ENCODE measurements at regions not wholly inside any gene's neighbourhood (a gene's known extent, or its start where the extent isn't known, plus 50 kb on each side); places are given as distances from the start of the nearest gene placed in this dataset.

- no peaks in the 10 kb centered on the region for H3K4me1 ChIP-seq (ENCODE audit: control insufficient read depth, insufficient read depth, low read length)
- H3K9me3 ChIP-seq (ENCODE audit: control insufficient read depth, low read length) = no peaks in the 10 kb centered on the region
- WGBS, 2 experiments = 90 to 91% methylated on average over 3 of the region's 3 CpGs
- H3K4me3 ChIP-seq (ENCODE audit: insufficient read depth, low read depth, low read length) = no peak overlapping the region
- H3K27ac ChIP-seq (ENCODE audit: insufficient read depth, low read depth, low read length, poor library complexity, severe bottlenecking) = no peak overlapping the region
- H3K36me3 ChIP-seq (ENCODE audit: control insufficient read depth, insufficient read depth, low read length) = no peaks in the 10 kb centered on the region
- H3K27me3 ChIP-seq (ENCODE audit: control insufficient read depth, insufficient read depth, low read length, poor library complexity, severe bottlenecking) = no peaks in the 10 kb centered on the region
Measured at GRCh38 chr16:73781297-73781696, 515.3 kb upstream of the PSMD7 start.

- Histone ChIP-seq H3K4me3 (ENCODE audit: insufficient read depth, low read depth, low read length) (no peak overlapping the region), H3K27ac (ENCODE audit: insufficient read depth, low read depth, low read length, poor library complexity, severe bottlenecking) (no peak overlapping the region), H3K4me1 (ENCODE audit: control insufficient read depth, insufficient read depth, low read length) (no peaks in the 10 kb centered on the region), H3K9me3 (ENCODE audit: control insufficient read depth, low read length) (no peaks in the 10 kb centered on the region), H3K27me3 (ENCODE audit: control insufficient read depth, insufficient read depth, low read length, poor library complexity, severe bottlenecking) (no peaks in the 10 kb centered on the region), H3K36me3 (ENCODE audit: control insufficient read depth, insufficient read depth, low read length) (no peaks in the 10 kb centered on the region)
- WGBS, 2 experiments = 91% methylated on average over 4 of the region's 5 CpGs
Measured at GRCh38 chr16:73778887-73779286, 517.7 kb upstream of the PSMD7 start.

GRCh38 chr16:73775841-73776388 is 520.7 kb upstream of the PSMD7 start:
- no peak overlapping the region for H3K4me3 ChIP-seq (ENCODE audit: insufficient read depth, low read depth, low read length)
- H3K27me3 ChIP-seq (ENCODE audit: control insufficient read depth, insufficient read depth, low read length, poor library complexity, severe bottlenecking) = no peaks in the 10 kb centered on the region
- WGBS, 2 experiments = 88 to 93% methylated on average over 10 of the region's 10 CpGs
- no peak overlapping the region for H3K27ac ChIP-seq (ENCODE audit: insufficient read depth, low read depth, low read length, poor library complexity, severe bottlenecking)
- no peaks in the 10 kb centered on the region for H3K36me3 ChIP-seq (ENCODE audit: control insufficient read depth, insufficient read depth, low read length)
- no peaks in the 10 kb centered on the region for H3K4me1 ChIP-seq (ENCODE audit: control insufficient read depth, insufficient read depth, low read length)
- no peaks in the 10 kb centered on the region for H3K9me3 ChIP-seq (ENCODE audit: control insufficient read depth, low read length)

GRCh38 chr16:73771196-73772064 is 525.2 kb upstream of the PSMD7 start:
- H3K4me1 ChIP-seq (ENCODE audit: control insufficient read depth, insufficient read depth, low read length) = no peaks in the 10 kb centered on the region
- no peaks in the 10 kb centered on the region for H3K9me3 ChIP-seq (ENCODE audit: control insufficient read depth, low read length)
- H3K27ac ChIP-seq (ENCODE audit: insufficient read depth, low read depth, low read length, poor library complexity, severe bottlenecking) = no peak overlapping the region
- no peaks in the 10 kb centered on the region for H3K27me3 ChIP-seq (ENCODE audit: control insufficient read depth, insufficient read depth, low read length, poor library complexity, severe bottlenecking)
- 86 to 95% methylated on average over 4 of the region's 4 CpGs for WGBS, 2 experiments
- no peaks in the 10 kb centered on the region for H3K36me3 ChIP-seq (ENCODE audit: control insufficient read depth, insufficient read depth, low read length)
- no peak overlapping the region for H3K4me3 ChIP-seq (ENCODE audit: insufficient read depth, low read depth, low read length)

- Histone ChIP-seq H3K4me1 (ENCODE audit: control insufficient read depth, insufficient read depth, low read length) (no peaks in the 10 kb centered on the region), H3K4me3 (ENCODE audit: insufficient read depth, low read depth, low read length) (no peak overlapping the region), H3K27ac (ENCODE audit: insufficient read depth, low read depth, low read length, poor library complexity, severe bottlenecking) (no peak overlapping the region), H3K36me3 (ENCODE audit: control insufficient read depth, insufficient read depth, low read length) (no peaks in the 10 kb centered on the region), H3K9me3 (ENCODE audit: control insufficient read depth, low read length) (no peaks in the 10 kb centered on the region), H3K27me3 (ENCODE audit: control insufficient read depth, insufficient read depth, low read length, poor library complexity, severe bottlenecking) (no peaks in the 10 kb centered on the region)
- 90 to 95% methylated on average over 2 to 3 of the region's 3 CpGs for WGBS, 2 experiments
Measured at GRCh38 chr16:73768786-73769203, 527.8 kb upstream of the PSMD7 start.

- no peaks in the 10 kb centered on the region for H3K36me3 ChIP-seq (ENCODE audit: control insufficient read depth, insufficient read depth, low read length)
- H3K27ac ChIP-seq (ENCODE audit: insufficient read depth, low read depth, low read length, poor library complexity, severe bottlenecking) = no peak overlapping the region
- H3K4me3 ChIP-seq (ENCODE audit: insufficient read depth, low read depth, low read length) = no peak overlapping the region
- H3K27me3 ChIP-seq (ENCODE audit: control insufficient read depth, insufficient read depth, low read length, poor library complexity, severe bottlenecking) = no peaks in the 10 kb centered on the region
- H3K9me3 ChIP-seq (ENCODE audit: control insufficient read depth, low read length) = no peaks in the 10 kb centered on the region
- WGBS, 2 experiments = 82 to 83% methylated on average over 4 of the region's 4 CpGs
- H3K4me1 ChIP-seq (ENCODE audit: control insufficient read depth, insufficient read depth, low read length) = no peaks in the 10 kb centered on the region
Measured at GRCh38 chr16:73764321-73764720, 532.3 kb upstream of the PSMD7 start.

GRCh38 chr16:73756289-73757178 is 540.1 kb upstream of the PSMD7 start:
- H3K4me3 ChIP-seq (ENCODE audit: insufficient read depth, low read depth, low read length) = no peak overlapping the region
- H3K27ac ChIP-seq (ENCODE audit: insufficient read depth, low read depth, low read length, poor library complexity, severe bottlenecking) = no peak overlapping the region
- H3K27me3 ChIP-seq (ENCODE audit: control insufficient read depth, insufficient read depth, low read length, poor library complexity, severe bottlenecking) = no peaks in the 10 kb centered on the region
- 89 to 94% methylated on average over 12 to 15 of the region's 16 CpGs for WGBS, 2 experiments
- H3K9me3 ChIP-seq (ENCODE audit: control insufficient read depth, low read length) = no peaks in the 10 kb centered on the region
- no peaks in the 10 kb centered on the region for H3K4me1 ChIP-seq (ENCODE audit: control insufficient read depth, insufficient read depth, low read length)
- H3K36me3 ChIP-seq (ENCODE audit: control insufficient read depth, insufficient read depth, low read length) = no peaks in the 10 kb centered on the region

GRCh38 chr16:73753931-73754330 is 542.7 kb upstream of the PSMD7 start:
- Histone ChIP-seq H3K9me3 (ENCODE audit: control insufficient read depth, low read length) (no peaks in the 10 kb centered on the region), H3K36me3 (ENCODE audit: control insufficient read depth, insufficient read depth, low read length) (no peaks in the 10 kb centered on the region), H3K27ac (ENCODE audit: insufficient read depth, low read depth, low read length, poor library complexity, severe bottlenecking) (no peak overlapping the region), H3K27me3 (ENCODE audit: control insufficient read depth, insufficient read depth, low read length, poor library complexity, severe bottlenecking) (no peaks in the 10 kb centered on the region), H3K4me3 (ENCODE audit: insufficient read depth, low read depth, low read length) (no peak overlapping the region), H3K4me1 (ENCODE audit: control insufficient read depth, insufficient read depth, low read length) (no peaks in the 10 kb centered on the region)
- 92 to 95% methylated on average over 3 of the region's 3 CpGs for WGBS, 2 experiments

GRCh38 chr16:73750639-73751038 is 546.0 kb upstream of the PSMD7 start:
- no peaks in the 10 kb centered on the region for H3K27me3 ChIP-seq (ENCODE audit: control insufficient read depth, insufficient read depth, low read length, poor library complexity, severe bottlenecking)
- no peaks in the 10 kb centered on the region for H3K36me3 ChIP-seq (ENCODE audit: control insufficient read depth, insufficient read depth, low read length)
- H3K9me3 ChIP-seq (ENCODE audit: control insufficient read depth, low read length) = no peaks in the 10 kb centered on the region
- no peaks in the 10 kb centered on the region for H3K4me1 ChIP-seq (ENCODE audit: control insufficient read depth, insufficient read depth, low read length)
- no peak overlapping the region for H3K27ac ChIP-seq (ENCODE audit: insufficient read depth, low read depth, low read length, poor library complexity, severe bottlenecking)
- no peak overlapping the region for H3K4me3 ChIP-seq (ENCODE audit: insufficient read depth, low read depth, low read length)
- WGBS, 2 experiments = 91 to 96% methylated on average over 3 of the region's 3 CpGs

- Histone ChIP-seq H3K27ac (ENCODE audit: insufficient read depth, low read depth, low read length, poor library complexity, severe bottlenecking) (no peak overlapping the region), H3K27me3 (ENCODE audit: control insufficient read depth, insufficient read depth, low read length, poor library complexity, severe bottlenecking) (no peaks in the 10 kb centered on the region), H3K4me3 (ENCODE audit: insufficient read depth, low read depth, low read length) (no peak overlapping the region), H3K4me1 (ENCODE audit: control insufficient read depth, insufficient read depth, low read length) (no peaks in the 10 kb centered on the region), H3K36me3 (ENCODE audit: control insufficient read depth, insufficient read depth, low read length) (no peaks in the 10 kb centered on the region), H3K9me3 (ENCODE audit: control insufficient read depth, low read length) (no peaks in the 10 kb centered on the region)
Measured at GRCh38 chr16:73747328-73747727, 549.3 kb upstream of the PSMD7 start.

All from ectodermal cell (in vitro differentiated cells).